ENCODE measurements at regions not wholly inside any gene's neighbourhood (a gene's known extent, or its start where the extent isn't known, plus 50 kb on each side); places are given as distances from the start of the nearest gene placed in this dataset.

DNA sequence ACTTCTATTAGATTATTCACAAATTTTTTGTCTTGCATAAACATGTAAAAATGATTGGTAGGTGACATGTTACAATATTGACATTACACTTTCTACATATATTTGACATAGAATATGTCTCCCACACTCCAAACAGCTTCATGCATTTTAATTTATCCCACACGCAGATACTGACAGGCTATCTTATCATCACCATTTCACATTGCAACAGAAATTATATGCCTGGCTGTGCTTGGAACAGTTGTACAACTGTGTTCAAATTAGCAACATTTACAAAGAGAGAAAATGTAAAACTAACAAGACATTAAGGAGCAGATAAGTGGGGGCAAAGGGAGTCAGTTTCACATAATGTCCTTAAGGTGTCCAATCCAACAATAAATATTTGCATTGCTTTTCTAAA lies 1208.5 kb downstream of the NSUN3 start:
- TF ChIP-seq, protein P1, sequence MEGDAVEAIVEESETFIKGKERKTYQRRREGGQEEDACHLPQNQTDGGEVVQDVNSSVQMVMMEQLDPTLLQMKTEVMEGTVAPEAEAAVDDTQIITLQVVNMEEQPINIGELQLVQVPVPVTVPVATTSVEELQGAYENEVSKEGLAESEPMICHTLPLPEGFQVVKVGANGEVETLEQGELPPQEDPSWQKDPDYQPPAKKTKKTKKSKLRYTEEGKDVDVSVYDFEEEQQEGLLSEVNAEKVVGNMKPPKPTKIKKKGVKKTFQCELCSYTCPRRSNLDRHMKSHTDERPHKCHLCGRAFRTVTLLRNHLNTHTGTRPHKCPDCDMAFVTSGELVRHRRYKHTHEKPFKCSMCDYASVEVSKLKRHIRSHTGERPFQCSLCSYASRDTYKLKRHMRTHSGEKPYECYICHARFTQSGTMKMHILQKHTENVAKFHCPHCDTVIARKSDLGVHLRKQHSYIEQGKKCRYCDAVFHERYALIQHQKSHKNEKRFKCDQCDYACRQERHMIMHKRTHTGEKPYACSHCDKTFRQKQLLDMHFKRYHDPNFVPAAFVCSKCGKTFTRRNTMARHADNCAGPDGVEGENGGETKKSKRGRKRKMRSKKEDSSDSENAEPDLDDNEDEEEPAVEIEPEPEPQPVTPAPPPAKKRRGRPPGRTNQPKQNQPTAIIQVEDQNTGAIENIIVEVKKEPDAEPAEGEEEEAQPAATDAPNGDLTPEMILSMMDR (IDR thresholded peaks at IDR 0.05), result no peak
- no peak for TF ChIP-seq POLR2A (IDR thresholded peaks at IDR 0.05)
